GM12878 (cell line): ENCODE measurements at regions not wholly inside any gene's neighbourhood (a gene's known extent, or its start where the extent isn't known, plus 50 kb on each side); places are given as distances from the start of the nearest gene placed in this dataset.
"Not testable (repeated sequence)": the region's sequence is repeated elsewhere in the genome, so short reads cannot be mapped to it uniquely, and the experiment has no call there.

ENCODE experiments used
- ATAC-seq: fragments of 200-7000 bp; cut with Tn5 transposase; 3 replicates; pipeline ENCODE4 v1.9.1; 2020; ENCODE audit warnings: mild to moderate bottlenecking, moderate library complexity
- BruUV-seq: library from RNA; stranded (reverse); fragments of 400-500 nt; replicated peaks from 2 replicates; lab custom pipeline; 2021; lab: Mats Ljungman, UMichigan
- CTCF ChIA-PET: fragments of 300-600 bp; sonication (Branson Sonifier 250); formaldehyde crosslinking; extraction: SDS; loops from one replicate; lab custom pipeline; 2021; ENCODE audit warnings: inconsistent platforms; lab: Yijun Ruan, JAX
- POLR2A ChIA-PET: fragments of 350-600 bp; formaldehyde crosslinking; extraction: SDS; loops from one replicate; lab custom pipeline; 2021; ENCODE audit warnings: inconsistent platforms; lab: Charles Lee
- RAD21 ChIA-PET: fragments of 300-600 bp; sonication (Branson Sonifier 250); formaldehyde crosslinking; loops from one replicate; lab custom pipeline; 2023; ENCODE audit warnings: antibody characterized with exemption; ENCODE audit not compliant: unreplicated experiment; lab: Charles Lee
- SMC1A ChIA-PET: fragments of 300-600 bp; sonication (Branson Sonifier 250); formaldehyde crosslinking; loops from one replicate; lab custom pipeline; 2023; ENCODE audit not compliant: unreplicated experiment, uncharacterized antibody; lab: Charles Lee
- DNase-seq: peaks from one replicate; pipeline ENCODE4 v3.0.0-alpha.2; 2011; ENCODE audit warnings: low read depth, low spot score
- FAIRE-seq: peaks from 3 replicates; lab custom pipeline; 2011; peaks lifted over from hg19 to GRCh38; lab: Jason Lieb, UNC
- H2AFZ ChIP-seq: 2 replicates; pipeline ENCODE4 v1.6.0; 2011; ENCODE audit warnings: low read depth, low read length, control low read depth; ENCODE audit not compliant: control insufficient read depth
- H3K27ac ChIP-seq: 2 replicates; pipeline ENCODE4 v1.5.1; 2011; ENCODE audit warnings: control low read depth; ENCODE audit not compliant: control insufficient read depth, insufficient read depth
- H3K27me3 ChIP-seq, 2 experiments: replicated peaks in 1 of 2; 2 replicates each; pipeline versions ENCODE4 v1.6.0 to v1.6.1; 2011; ENCODE audit warnings: low read length in 1 of 2; ENCODE audit not compliant: control insufficient read depth in 2 of 2, insufficient read depth in 2 of 2
- H3K36me3 ChIP-seq, 2 experiments: 2 replicates each; pipeline ENCODE4 v1.5.1; 2011; ENCODE audit warnings: low read length in 1 of 2; ENCODE audit not compliant: control insufficient read depth in 2 of 2, insufficient read depth in 2 of 2
- H3K4me1 ChIP-seq: 2 replicates; pipeline ENCODE4 v1.6.1; 2011; ENCODE audit warnings: mild to moderate bottlenecking, low read length, moderate library complexity, mixed read lengths; ENCODE audit not compliant: control insufficient read depth, insufficient read depth
- H3K4me2 ChIP-seq: 2 replicates; pipeline ENCODE4 v1.6.0; 2011; ENCODE audit warnings: control low read depth; ENCODE audit not compliant: control insufficient read depth, insufficient read depth
- H3K4me3 ChIP-seq: fragments of 200-600 bp; sonication (generic); 2 replicates; pipeline ENCODE4 v1.5.1; 2016
- H3K79me2 ChIP-seq: 2 replicates; pipeline ENCODE4 v1.6.0; 2011; ENCODE audit warnings: low read length; ENCODE audit not compliant: control insufficient read depth, insufficient read depth
- H3K9ac ChIP-seq: 2 replicates; pipeline ENCODE4 v1.8.0; 2011; ENCODE audit warnings: low read length, control low read depth, mixed read lengths; ENCODE audit not compliant: control insufficient read depth, insufficient read depth
- H3K9me3 ChIP-seq: replicated peaks from 3 replicates; pipeline ENCODE4 v1.5.1; 2011; ENCODE audit warnings: mild to moderate bottlenecking, low read length; ENCODE audit not compliant: control insufficient read depth, insufficient read depth
- H4K20me1 ChIP-seq: 2 replicates; pipeline ENCODE4 v1.6.0; 2011; ENCODE audit not compliant: control insufficient read depth, insufficient read depth
- E2F4 ChIP-seq: IDR thresholded peaks from 2 replicates; pipeline ENCODE4 v1.6.1; 2012; ENCODE audit warnings: low read depth, low read length, improper control_type of control experiment
- RELB ChIP-seq: fragments of 450-650 bp; IDR thresholded peaks from 2 replicates; pipeline ENCODE4 v1.6.1; 2017; ENCODE audit warnings: low read depth, mild to moderate bottlenecking, moderate library complexity
- ZNF274 ChIP-seq: IDR thresholded peaks from one replicate; pipeline ENCODE4 v1.8.0; 2011; ENCODE audit not compliant: insufficient read length, insufficient read depth
- ZZZ3 ChIP-seq: IDR thresholded peaks from 2 replicates; pipeline ENCODE4 v1.6.1; 2011; ENCODE audit warnings: low read depth; ENCODE audit not compliant: control insufficient read depth, insufficient read length
- WGBS: methylation state at CpG from one replicate; pipeline ENCODE4 v1.1.6; 2016; ENCODE audit warnings: low lambda C conversion rate; ENCODE audit not compliant: insufficient replicate concordance, insufficient coverage; ENCODE audit errors: missing lambda C conversion rate; 5-methylcytosine and 5-hydroxymethylcytosine counted together
- in situ Hi-C: fragments of 300-500 bp; cut with MboI; formaldehyde crosslinking; loops from 9 replicates; pipeline ENCODE4 v1.14.3; 2018; ENCODE audit warnings: mixed read lengths
- intact Hi-C: fragments of 100-400 bp; cut with micrococcal nuclease; formaldehyde crosslinking; loops from one replicate; pipeline ENCODE4 v1.14.2; 2022; ENCODE audit not compliant: unreplicated experiment

- TF ChIP-seq RELB (no peak), E2F4 (no peak), ZNF274 (no peak), ZZZ3 (no peak)
- TF ChIP-seq, all 136 proteins: peak for 0
Observed at GRCh38 chr12:66756631-66757030, 77.8 kb upstream of the GRIP1 start (continued).

- H4K20me1 ChIP-seq, POLR2A ChIA-PET, ATAC-seq, H2AFZ ChIP-seq, H3K4me3 ChIP-seq, RAD21 ChIA-PET, H3K36me3 ChIP-seq, FAIRE-seq, in situ Hi-C loops, H3K27me3 ChIP-seq, CTCF ChIA-PET, H3K4me2 ChIP-seq, H3K9ac ChIP-seq, BruUV-seq, H3K9me3 ChIP-seq, H3K4me1 ChIP-seq, H3K27ac ChIP-seq, H3K79me2 ChIP-seq, DNase-seq, intact Hi-C loops: not testable (repeated sequence)
- WGBS, result 3% methylated on average over 4 of the region's 4 CpGs
- SMC1A ChIA-PET, result interaction anchor here (0.7 kb wide), 1 partner anchor 1280 kb away, joined by 3 read pairs; no protein-coding TSS in a partner anchor
Observed at GRCh38 chr12:66760122-66760521, 81.2 kb upstream of the GRIP1 start.
